ENCODE measurements at regions not wholly inside any gene's neighbourhood (a gene's known extent, or its start where the extent isn't known, plus 50 kb on each side); places are given as distances from the start of the nearest gene placed in this dataset.

DNA sequence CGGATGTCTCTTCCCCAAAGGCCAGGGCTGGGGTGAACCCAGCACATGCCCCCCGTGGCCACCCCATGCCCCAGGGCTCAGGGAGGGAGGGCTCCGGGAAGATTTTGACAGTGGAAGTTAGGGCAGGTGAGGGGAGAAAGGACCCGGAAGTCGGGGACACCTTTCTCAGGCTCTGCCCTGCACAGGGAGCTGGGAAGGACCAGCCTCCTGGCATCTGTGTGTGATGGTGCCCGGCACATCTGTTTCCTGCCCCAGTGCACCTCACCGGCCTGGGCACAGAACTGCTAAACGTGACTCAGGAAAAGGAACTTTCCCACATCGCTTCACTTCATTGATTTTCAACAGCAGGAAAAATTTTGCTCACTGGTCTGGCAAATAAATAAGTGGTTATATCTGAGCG lies 141.1 kb upstream of the AFDN start:
- H3K4me1 Mint-ChIP-seq (ENCODE audit: low read depth, unreplicated experiment) = peaks cover 57% of the 10 kb centered on the region
- CTCF ChIA-PET = interaction anchor here (0.7 kb wide), 1 partner anchor 25 kb away, joined by 8 read pairs; no protein-coding TSS in a partner anchor
- no TSS peak for BruUV-seq (replicated peaks)
- H3K36me3 Mint-ChIP-seq (ENCODE audit: insufficient read depth, unreplicated experiment) = peaks cover 9% of the 10 kb centered on the region
- no peaks in the 10 kb centered on the region for H3K27me3 Mint-ChIP-seq (ENCODE audit: unreplicated experiment)
- TF ChIP-seq, protein P1, sequence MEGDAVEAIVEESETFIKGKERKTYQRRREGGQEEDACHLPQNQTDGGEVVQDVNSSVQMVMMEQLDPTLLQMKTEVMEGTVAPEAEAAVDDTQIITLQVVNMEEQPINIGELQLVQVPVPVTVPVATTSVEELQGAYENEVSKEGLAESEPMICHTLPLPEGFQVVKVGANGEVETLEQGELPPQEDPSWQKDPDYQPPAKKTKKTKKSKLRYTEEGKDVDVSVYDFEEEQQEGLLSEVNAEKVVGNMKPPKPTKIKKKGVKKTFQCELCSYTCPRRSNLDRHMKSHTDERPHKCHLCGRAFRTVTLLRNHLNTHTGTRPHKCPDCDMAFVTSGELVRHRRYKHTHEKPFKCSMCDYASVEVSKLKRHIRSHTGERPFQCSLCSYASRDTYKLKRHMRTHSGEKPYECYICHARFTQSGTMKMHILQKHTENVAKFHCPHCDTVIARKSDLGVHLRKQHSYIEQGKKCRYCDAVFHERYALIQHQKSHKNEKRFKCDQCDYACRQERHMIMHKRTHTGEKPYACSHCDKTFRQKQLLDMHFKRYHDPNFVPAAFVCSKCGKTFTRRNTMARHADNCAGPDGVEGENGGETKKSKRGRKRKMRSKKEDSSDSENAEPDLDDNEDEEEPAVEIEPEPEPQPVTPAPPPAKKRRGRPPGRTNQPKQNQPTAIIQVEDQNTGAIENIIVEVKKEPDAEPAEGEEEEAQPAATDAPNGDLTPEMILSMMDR (IDR thresholded peaks at IDR 0.05; ENCODE audit: unreplicated experiment) = no peak
- DNase-seq = no peak
- intact Hi-C loops (cut with micrococcal nuclease; ENCODE audit: unreplicated experiment) = no loop called here
- no peak overlapping the region for H3K4me3 Mint-ChIP-seq (ENCODE audit: low read depth, unreplicated experiment)
- peak overlapping the region; percentile 89 for H3K27ac Mint-ChIP-seq (ENCODE audit: unreplicated experiment)
- H3K9me3 Mint-ChIP-seq (ENCODE audit: low read depth, unreplicated experiment) = no peaks in the 10 kb centered on the region

GRCh38 chr6:167686204-167686893 lies 140.4 kb upstream of the AFDN start:
- H3K27ac Mint-ChIP-seq (ENCODE audit: unreplicated experiment) = no peak overlapping the region
- peaks cover 9% of the 10 kb centered on the region for H3K36me3 Mint-ChIP-seq (ENCODE audit: insufficient read depth, unreplicated experiment)
- CTCF ChIA-PET = no interaction called here
- no peak overlapping the region for H3K4me3 Mint-ChIP-seq (ENCODE audit: low read depth, unreplicated experiment)
- TF ChIP-seq, protein P1 (IDR thresholded peaks at IDR 0.05; ENCODE audit: unreplicated experiment) = no peak
- H3K27me3 Mint-ChIP-seq (ENCODE audit: unreplicated experiment) = no peaks in the 10 kb centered on the region
- BruUV-seq (replicated peaks) = no TSS peak
- H3K4me1 Mint-ChIP-seq (ENCODE audit: low read depth, unreplicated experiment) = peaks cover 52% of the 10 kb centered on the region
- intact Hi-C loops (cut with micrococcal nuclease; ENCODE audit: unreplicated experiment) = no loop called here
- no peak for DNase-seq
- no peaks in the 10 kb centered on the region for H3K9me3 Mint-ChIP-seq (ENCODE audit: low read depth, unreplicated experiment)

DNA sequence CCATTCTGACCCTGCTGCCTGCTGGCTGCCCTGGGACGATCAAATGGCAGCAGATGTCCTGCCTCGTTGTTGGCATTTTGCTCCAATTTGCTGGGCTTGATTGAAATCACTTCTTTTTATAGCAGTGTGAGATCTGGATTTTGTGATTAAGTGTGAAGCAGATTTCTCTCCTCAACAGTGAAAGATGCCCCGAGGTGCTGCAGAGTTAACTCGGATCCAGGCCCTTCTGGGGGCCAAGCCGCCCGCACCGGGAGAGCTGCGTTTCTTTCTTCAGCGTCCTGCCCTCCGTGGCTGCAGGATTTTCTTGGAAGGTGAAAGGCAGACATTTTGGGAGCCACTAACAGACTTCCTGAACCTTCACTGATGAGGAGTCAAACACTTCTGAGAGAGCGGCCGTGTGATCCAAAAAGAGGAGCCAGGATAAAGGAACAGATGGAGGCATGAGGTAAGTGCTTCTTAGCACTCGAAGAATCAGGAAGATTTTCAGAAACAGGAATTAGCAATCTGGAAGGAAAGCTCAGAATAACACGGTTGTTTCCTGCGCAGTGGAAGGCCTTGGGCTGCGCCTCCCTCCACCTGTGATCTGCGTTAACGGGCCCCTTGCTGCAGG lies 139.5 kb upstream of the AFDN start:
- TF ChIP-seq, protein P1 (IDR thresholded peaks at IDR 0.05; ENCODE audit: unreplicated experiment) = no peak
- H3K4me1 Mint-ChIP-seq (ENCODE audit: low read depth, unreplicated experiment) = peaks cover 43% of the 10 kb centered on the region
- CTCF ChIA-PET = interaction anchor here (0.6 kb wide), 1 partner anchor 16 kb away, joined by 3 read pairs; no protein-coding TSS in a partner anchor
- H3K9me3 Mint-ChIP-seq (ENCODE audit: low read depth, unreplicated experiment) = no peaks in the 10 kb centered on the region
- H3K36me3 Mint-ChIP-seq (ENCODE audit: insufficient read depth, unreplicated experiment) = peaks cover 7% of the 10 kb centered on the region
- H3K4me3 Mint-ChIP-seq (ENCODE audit: low read depth, unreplicated experiment) = no peak overlapping the region
- intact Hi-C loops (cut with micrococcal nuclease; ENCODE audit: unreplicated experiment) = no loop called here
- no peak overlapping the region for H3K27ac Mint-ChIP-seq (ENCODE audit: unreplicated experiment)
- no peaks in the 10 kb centered on the region for H3K27me3 Mint-ChIP-seq (ENCODE audit: unreplicated experiment)
- BruUV-seq (replicated peaks) = no TSS peak
- no peak for DNase-seq

DNA sequence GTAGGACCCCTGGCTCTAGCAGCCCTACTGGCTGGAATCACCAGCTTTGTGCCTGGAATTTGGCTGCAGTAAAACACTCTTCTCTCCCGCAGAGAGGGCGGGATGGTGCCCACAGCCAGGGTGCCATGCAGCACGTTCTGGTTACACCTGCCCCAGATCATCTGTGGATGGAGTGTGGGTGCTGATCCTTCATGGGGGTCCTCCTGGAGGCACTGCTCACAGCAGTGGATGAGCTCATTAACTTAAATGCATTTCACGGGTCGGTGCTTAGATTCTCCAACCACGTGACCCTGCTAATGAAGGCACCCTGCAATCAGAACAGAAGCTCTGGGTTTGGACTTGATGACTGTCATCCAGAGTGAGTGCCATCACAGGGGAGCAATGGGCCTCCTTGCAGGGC lies 138.6 kb upstream of the AFDN start:
- Mint-ChIP-seq H3K27ac (ENCODE audit: unreplicated experiment) (no peak overlapping the region), H3K4me3 (ENCODE audit: low read depth, unreplicated experiment) (no peak overlapping the region), H3K36me3 (ENCODE audit: insufficient read depth, unreplicated experiment) (peaks cover 3% of the 10 kb centered on the region), H3K27me3 (ENCODE audit: unreplicated experiment) (no peaks in the 10 kb centered on the region), H3K9me3 (ENCODE audit: low read depth, unreplicated experiment) (no peaks in the 10 kb centered on the region), H3K4me1 (ENCODE audit: low read depth, unreplicated experiment) (peaks cover 39% of the 10 kb centered on the region)
- intact Hi-C loops (cut with micrococcal nuclease; ENCODE audit: unreplicated experiment) = no loop called here
- CTCF ChIA-PET = interaction anchor here (0.6 kb wide), 1 partner anchor 17 kb away, joined by 3 read pairs; no protein-coding TSS in a partner anchor
- BruUV-seq (replicated peaks) = no TSS peak
- no peak for DNase-seq
- TF ChIP-seq, protein P1 (IDR thresholded peaks at IDR 0.05; ENCODE audit: unreplicated experiment) = no peak
